ENCODE measurements at regions not wholly inside any gene's neighbourhood (a gene's known extent, or its start where the extent isn't known, plus 50 kb on each side); places are given as distances from the start of the nearest gene placed in this dataset.

GRCh38 chr11:134580610-134580975 is 168.6 kb upstream of the B3GAT1 start:
- TF ChIP-seq CTCF (IDR thresholded peaks at IDR 0.05) (no peak), POLR2A (IDR thresholded peaks at IDR 0.05) (no peak), EP300 (IDR thresholded peaks at IDR 0.05) (no peak)
